ENCODE measurements at regions not wholly inside any gene's neighbourhood (a gene's known extent, or its start where the extent isn't known, plus 50 kb on each side); places are given as distances from the start of the nearest gene placed in this dataset.

GRCh38 chr11:127135256-127135655 is 134.7 kb upstream of the KIRREL3 start:
- no peak for TF ChIP-seq CTCF (IDR thresholded peaks at IDR 0.05; ENCODE audit: low read depth, low read length, missing control alignments)
- DNase-seq (ENCODE audit: low read depth), result no peak
- H3K4me3 ChIP-seq (ENCODE audit: low read depth, low read length), result no peak overlapping the region

- no peak for TF ChIP-seq CTCF (IDR thresholded peaks at IDR 0.05; ENCODE audit: low read depth, low read length, missing control alignments)
- no peak for DNase-seq (ENCODE audit: low read depth)
- no peak overlapping the region for H3K4me3 ChIP-seq (ENCODE audit: low read depth, low read length)
These were observed 132.5 kb upstream of the KIRREL3 start for GRCh38 chr11:127133061-127133460.

GRCh38 chr11:127130321-127130720 is 129.8 kb upstream of the KIRREL3 start:
- no peak for TF ChIP-seq CTCF (IDR thresholded peaks at IDR 0.05; ENCODE audit: low read depth, low read length, missing control alignments)
- H3K4me3 ChIP-seq (ENCODE audit: low read depth, low read length), result no peak overlapping the region
- no peak for DNase-seq (ENCODE audit: low read depth)

- no peak for DNase-seq (ENCODE audit: low read depth)
- H3K4me3 ChIP-seq (ENCODE audit: low read depth, low read length), result no peak overlapping the region
These were observed 126.4 kb upstream of the KIRREL3 start for GRCh38 chr11:127126986-127127385.

GRCh38 chr11:127119356-127119755 is 118.8 kb upstream of the KIRREL3 start:
- DNase-seq (ENCODE audit: low read depth), result no peak
- no peak for TF ChIP-seq CTCF (IDR thresholded peaks at IDR 0.05; ENCODE audit: low read depth, low read length, missing control alignments)
- no peak overlapping the region for H3K4me3 ChIP-seq (ENCODE audit: low read depth, low read length)

More at GRCh38 chr11:127126986-127127385, 126.4 kb upstream of the KIRREL3 start:
- no peak for TF ChIP-seq CTCF (IDR thresholded peaks at IDR 0.05; ENCODE audit: low read depth, low read length, missing control alignments)

GRCh38 chr11:127118811-127119210 is 118.2 kb upstream of the KIRREL3 start:
- TF ChIP-seq CTCF (IDR thresholded peaks at IDR 0.05; ENCODE audit: low read depth, low read length, missing control alignments), result no peak
- DNase-seq (ENCODE audit: low read depth), result no peak
- no peak overlapping the region for H3K4me3 ChIP-seq (ENCODE audit: low read depth, low read length)

GRCh38 chr11:127117231-127117739 is 116.7 kb upstream of the KIRREL3 start:
- H3K4me3 ChIP-seq (ENCODE audit: low read depth, low read length), result no peak overlapping the region
- DNase-seq (ENCODE audit: low read depth), result no peak
- TF ChIP-seq CTCF (IDR thresholded peaks at IDR 0.05; ENCODE audit: low read depth, low read length, missing control alignments), result no peak

Data from GM12864 (cell line).